DOHH2 (cell line): ENCODE measurements at regions not wholly inside any gene's neighbourhood (a gene's known extent, or its start where the extent isn't known, plus 50 kb on each side); places are given as distances from the start of the nearest gene placed in this dataset.

ENCODE experiments used
- CTCF ChIP-seq: fragments of 200-600 bp; sonication (generic); IDR thresholded peaks from one replicate; pipeline ENCODE4 v1.5.1; 2014; ENCODE audit warnings: antibody characterized with exemption, mild to moderate bottlenecking, low read depth, low read length; ENCODE audit not compliant: poor library complexity, severe bottlenecking
- EZH2phosphoT487 ChIP-seq: fragments of 200-600 bp; sonication (generic); IDR thresholded peaks from 2 replicates; pipeline ENCODE4 v1.6.1; 2017; ENCODE audit warnings: borderline replicate concordance, mild to moderate bottlenecking, antibody characterized with exemption, low read length, moderate library complexity, mixed read lengths

- no peak for TF ChIP-seq CTCF
- TF ChIP-seq EZH2phosphoT487 = no peak
These were observed 139.4 kb upstream of the CAMK1G start for GRCh38 chr1:209443975-209444651.
